ENCODE measurements at regions not wholly inside any gene's neighbourhood (a gene's known extent, or its start where the extent isn't known, plus 50 kb on each side); places are given as distances from the start of the nearest gene placed in this dataset.

GRCh38 chr10:130800281-130800680 is 511.2 kb downstream of the TCERG1L start:
- no peak for TF ChIP-seq CTCF (IDR thresholded peaks at IDR 0.05 in 4 of 5, conservative IDR thresholded peaks at IDR 0.05 in 1 of 5)
- in situ Hi-C loops (cut with MboI; ENCODE audit: low sequenced_read_pairs in 4 of 4), result no loop called here
- DNase-seq (no peak), ATAC-seq (no peak)
- Histone ChIP-seq H3K36me3 (no peaks in the 10 kb centered on the region), H3K4me1 (no peaks in the 10 kb centered on the region), H3K27ac (no peak overlapping the region), H3K4me3 (no peak overlapping the region), H3K27me3 (no peaks in the 10 kb centered on the region), H3K9me3 (no peaks in the 10 kb centered on the region)
- intact Hi-C loops (cut with DNase I; ENCODE audit: low total_unique reads), result no loop called here

GRCh38 chr10:130801276-130801675 is 510.2 kb downstream of the TCERG1L start:
- H3K9me3 ChIP-seq, result no peaks in the 10 kb centered on the region
- no peaks in the 10 kb centered on the region for H3K4me1 ChIP-seq
- TF ChIP-seq POLR2A (IDR thresholded peaks at IDR 0.05) (no peak), CTCF (IDR thresholded peaks at IDR 0.05 in 4 of 5, conservative IDR thresholded peaks at IDR 0.05 in 1 of 5) (no peak)
- H3K27me3 ChIP-seq, result no peaks in the 10 kb centered on the region
- no peaks in the 10 kb centered on the region for H3K36me3 ChIP-seq
- DNase-seq (no peak), ATAC-seq (no peak)
- H3K4me3 ChIP-seq, result no peak overlapping the region
- intact Hi-C loops (cut with DNase I; ENCODE audit: low total_unique reads) (no loop called here), in situ Hi-C loops (cut with MboI; ENCODE audit: low sequenced_read_pairs in 4 of 4) (no loop called here)
- no peak overlapping the region for H3K27ac ChIP-seq

GRCh38 chr10:130801784-130802183 is 509.7 kb downstream of the TCERG1L start:
- in situ Hi-C loops (cut with MboI; ENCODE audit: low sequenced_read_pairs in 4 of 4), result no loop called here
- no peak for ATAC-seq

GRCh38 chr10:130802301-130802700 is 509.2 kb downstream of the TCERG1L start:
- H3K36me3 ChIP-seq, result no peaks in the 10 kb centered on the region
- ATAC-seq (no peak), DNase-seq (no peak)
- no peaks in the 10 kb centered on the region for H3K9me3 ChIP-seq
- intact Hi-C loops (cut with DNase I; ENCODE audit: low total_unique reads) (no loop called here), in situ Hi-C loops (cut with MboI; ENCODE audit: low sequenced_read_pairs in 4 of 4) (no loop called here)
- no peaks in the 10 kb centered on the region for H3K27me3 ChIP-seq
- TF ChIP-seq POLR2A (IDR thresholded peaks at IDR 0.05) (no peak), CTCF (IDR thresholded peaks at IDR 0.05 in 4 of 5, conservative IDR thresholded peaks at IDR 0.05 in 1 of 5) (no peak)
- H3K4me1 ChIP-seq, result no peaks in the 10 kb centered on the region
- H3K4me3 ChIP-seq, result no peak overlapping the region
- no peak overlapping the region for H3K27ac ChIP-seq

More at GRCh38 chr10:130801784-130802183, 509.7 kb downstream of the TCERG1L start:
- Histone ChIP-seq H3K4me3 (no peak overlapping the region), H3K36me3 (no peaks in the 10 kb centered on the region), H3K27me3 (no peaks in the 10 kb centered on the region), H3K27ac (no peak overlapping the region), H3K4me1 (no peaks in the 10 kb centered on the region), H3K9me3 (no peaks in the 10 kb centered on the region)
- TF ChIP-seq CTCF (IDR thresholded peaks at IDR 0.05 in 4 of 5, conservative IDR thresholded peaks at IDR 0.05 in 1 of 5), result no peak
- TF ChIP-seq POLR2A (IDR thresholded peaks at IDR 0.05), result no peak
- no peak for DNase-seq
- intact Hi-C loops (cut with DNase I; ENCODE audit: low total_unique reads), result no loop called here

GRCh38 chr10:130804281-130804680 is 507.2 kb downstream of the TCERG1L start:
- no peak overlapping the region for H3K27ac ChIP-seq
- intact Hi-C loops (cut with DNase I; ENCODE audit: low total_unique reads), result no loop called here
- TF ChIP-seq POLR2A (IDR thresholded peaks at IDR 0.05) (no peak), CTCF (IDR thresholded peaks at IDR 0.05 in 4 of 5, conservative IDR thresholded peaks at IDR 0.05 in 1 of 5) (no peak)
- no peak overlapping the region for H3K4me3 ChIP-seq
- ATAC-seq (no peak), DNase-seq (no peak)
- no peaks in the 10 kb centered on the region for H3K27me3 ChIP-seq
- H3K36me3 ChIP-seq, result no peaks in the 10 kb centered on the region
- H3K4me1 ChIP-seq, result no peaks in the 10 kb centered on the region
- H3K9me3 ChIP-seq, result no peaks in the 10 kb centered on the region
- in situ Hi-C loops (cut with MboI; ENCODE audit: low sequenced_read_pairs in 4 of 4), result no loop called here
